AG04450 (cell line): ENCODE measurements at regions not wholly inside any gene's neighbourhood (a gene's known extent, or its start where the extent isn't known, plus 50 kb on each side); places are given as distances from the start of the nearest gene placed in this dataset.

Experiments used
- CTCF ChIA-PET: fragments of 300-600, 350-600 bp; formaldehyde crosslinking; extraction: SDS; loops from one replicate; lab custom pipeline; 2022; ENCODE audit warnings: antibody characterized with exemption, inconsistent platforms; lab: Charles Lee
- POLR2A ChIA-PET: fragments of 350-600 bp; formaldehyde crosslinking; extraction: SDS; loops from one replicate; lab custom pipeline; 2021; ENCODE audit warnings: antibody characterized with exemption, inconsistent platforms; lab: Yijun Ruan, JAX
- DNase-seq: peaks from one replicate; pipeline ENCODE4 v3.0.0-alpha.2; 2011; ENCODE audit warnings: low read depth, low spot score
- H3K27ac ChIP-seq: one replicate; pipeline ENCODE4 v1.5.1; 2012; ENCODE audit warnings: low read depth, low read length, control low read depth
- H3K27me3 ChIP-seq: one replicate; pipeline ENCODE4 v1.6.0; 2012; ENCODE audit warnings: low read length; ENCODE audit not compliant: control insufficient read depth, insufficient read depth
- H3K4me3 ChIP-seq: 2 replicates; pipeline ENCODE4 v1.5.1; 2011; ENCODE audit warnings: mild to moderate bottlenecking, low read depth, low read length, control low read depth
- H3K9me3 ChIP-seq: 2 replicates; pipeline ENCODE4 v1.5.1; 2012; ENCODE audit warnings: low read length; ENCODE audit not compliant: control insufficient read depth, insufficient read depth
- TF ChIP-seq, protein P1 (sequence below): IDR thresholded peaks from 2 replicates; pipeline ENCODE4 v1.5.1; 2011; ENCODE audit warnings: low read depth, low read length, control low read depth, inconsistent platforms

GRCh38 chr2:60354713-60355112 is 198.7 kb downstream of the BCL11A start:
- H3K27me3 ChIP-seq: peaks cover 12% of the 10 kb centered on the region
- H3K9me3 ChIP-seq: no peaks in the 10 kb centered on the region
- CTCF ChIA-PET: no interaction called here
- no peak overlapping the region for H3K4me3 ChIP-seq
- no peak for DNase-seq
- no peak overlapping the region for H3K27ac ChIP-seq
- TF ChIP-seq, protein P1, sequence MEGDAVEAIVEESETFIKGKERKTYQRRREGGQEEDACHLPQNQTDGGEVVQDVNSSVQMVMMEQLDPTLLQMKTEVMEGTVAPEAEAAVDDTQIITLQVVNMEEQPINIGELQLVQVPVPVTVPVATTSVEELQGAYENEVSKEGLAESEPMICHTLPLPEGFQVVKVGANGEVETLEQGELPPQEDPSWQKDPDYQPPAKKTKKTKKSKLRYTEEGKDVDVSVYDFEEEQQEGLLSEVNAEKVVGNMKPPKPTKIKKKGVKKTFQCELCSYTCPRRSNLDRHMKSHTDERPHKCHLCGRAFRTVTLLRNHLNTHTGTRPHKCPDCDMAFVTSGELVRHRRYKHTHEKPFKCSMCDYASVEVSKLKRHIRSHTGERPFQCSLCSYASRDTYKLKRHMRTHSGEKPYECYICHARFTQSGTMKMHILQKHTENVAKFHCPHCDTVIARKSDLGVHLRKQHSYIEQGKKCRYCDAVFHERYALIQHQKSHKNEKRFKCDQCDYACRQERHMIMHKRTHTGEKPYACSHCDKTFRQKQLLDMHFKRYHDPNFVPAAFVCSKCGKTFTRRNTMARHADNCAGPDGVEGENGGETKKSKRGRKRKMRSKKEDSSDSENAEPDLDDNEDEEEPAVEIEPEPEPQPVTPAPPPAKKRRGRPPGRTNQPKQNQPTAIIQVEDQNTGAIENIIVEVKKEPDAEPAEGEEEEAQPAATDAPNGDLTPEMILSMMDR: no peak
- POLR2A ChIA-PET: no interaction called here

GRCh38 chr2:60353863-60354262 is 199.6 kb downstream of the BCL11A start:
- TF ChIP-seq, protein P1: no peak
- H3K27ac ChIP-seq: no peak overlapping the region
- DNase-seq: no peak
- CTCF ChIA-PET: no interaction called here
- H3K4me3 ChIP-seq: no peak overlapping the region
- H3K27me3 ChIP-seq: peaks cover 12% of the 10 kb centered on the region
- no peaks in the 10 kb centered on the region for H3K9me3 ChIP-seq
- POLR2A ChIA-PET: interaction anchor here (0.5 kb wide), 1 partner anchor 170 kb away, joined by 3 read pairs; no protein-coding TSS in a partner anchor

DNA sequence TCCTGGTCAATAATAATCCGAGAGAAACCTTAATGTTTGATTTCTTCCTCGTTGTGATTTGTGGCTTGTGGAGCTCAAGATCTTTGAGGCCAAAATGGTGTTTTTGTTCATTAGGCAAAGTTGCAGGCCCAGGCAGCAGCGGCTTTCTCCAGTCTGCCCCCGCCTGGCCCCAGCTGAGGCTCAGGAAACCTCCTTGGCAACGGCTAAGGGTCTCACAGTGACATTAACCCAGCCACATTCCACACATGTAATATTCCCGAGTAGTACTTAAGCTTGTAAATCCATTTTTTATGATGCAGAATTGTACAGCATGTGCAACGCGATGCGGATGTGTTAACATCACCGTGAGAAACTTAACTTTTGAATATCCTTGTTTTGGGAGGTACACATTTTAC is 200.1 kb downstream of the BCL11A start:
- Histone ChIP-seq H3K27me3 (peaks cover 12% of the 10 kb centered on the region), H3K4me3 (no peak overlapping the region), H3K9me3 (no peaks in the 10 kb centered on the region), H3K27ac (no peak overlapping the region)
- no peak for DNase-seq
- TF ChIP-seq, protein P1: no peak
- CTCF ChIA-PET: interaction anchor here (0.5 kb wide), 1 partner anchor 137 kb away, joined by 5 read pairs; no protein-coding TSS in a partner anchor
- POLR2A ChIA-PET: interaction anchor here (0.5 kb wide), 1 partner anchor 170 kb away, joined by 3 read pairs; no protein-coding TSS in a partner anchor

DNA sequence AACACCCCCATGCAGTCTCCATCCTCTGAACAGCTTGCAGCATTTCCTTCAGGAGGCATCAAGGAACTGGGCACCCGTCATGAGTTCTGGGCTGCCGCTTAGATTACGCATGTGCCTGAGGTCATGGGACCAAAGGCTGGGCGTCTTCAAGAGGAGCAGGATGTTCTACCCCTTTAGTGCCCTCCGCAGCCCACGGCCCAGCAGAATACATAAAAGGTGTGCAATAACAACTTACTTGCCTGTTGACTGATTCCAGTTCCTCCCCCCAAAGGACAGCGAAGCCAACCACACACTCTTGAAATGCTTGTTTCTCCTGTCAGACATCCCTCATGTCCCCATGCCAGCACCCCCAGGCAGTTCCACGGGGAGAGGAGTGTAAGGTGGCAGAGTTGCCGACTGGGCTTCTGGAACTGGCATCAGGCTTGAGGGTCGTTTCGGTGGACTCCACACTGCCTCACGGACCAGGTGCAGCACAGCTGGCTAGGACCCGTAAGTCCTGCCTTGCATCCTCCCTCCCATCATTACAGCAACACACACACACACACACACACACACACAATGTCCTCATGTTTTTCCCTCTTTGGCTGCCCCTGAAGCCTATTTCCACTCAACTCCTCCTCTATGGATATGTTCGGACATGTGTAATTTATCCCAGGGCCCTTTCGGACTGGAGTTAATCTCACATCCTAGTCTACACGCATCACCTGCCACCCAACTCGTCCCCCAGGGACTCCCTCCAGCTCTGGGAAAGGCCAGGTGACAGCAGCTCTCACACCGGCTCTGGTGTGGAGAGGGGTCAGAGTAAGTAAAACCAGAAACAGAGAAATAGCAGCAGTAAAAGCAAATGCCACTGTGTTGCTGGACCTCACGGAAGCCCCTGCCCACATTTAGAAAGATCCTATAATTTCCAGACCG is 200.7 kb downstream of the BCL11A start:
- Histone ChIP-seq H3K4me3 (no peak overlapping the region), H3K27ac (no peak overlapping the region), H3K27me3 (peaks cover 12% of the 10 kb centered on the region), H3K9me3 (no peaks in the 10 kb centered on the region)
- no peak for DNase-seq
- CTCF ChIA-PET: interaction anchor here (0.5 kb wide), 1 partner anchor 136 kb away, joined by 5 read pairs; no protein-coding TSS in a partner anchor
- POLR2A ChIA-PET: no interaction called here
- TF ChIP-seq, protein P1: no peak

- POLR2A ChIA-PET: no interaction called here
- H3K27me3 ChIP-seq: peaks cover 12% of the 10 kb centered on the region
- no peaks in the 10 kb centered on the region for H3K9me3 ChIP-seq
- no peak overlapping the region for H3K4me3 ChIP-seq
- CTCF ChIA-PET: no interaction called here
- TF ChIP-seq, protein P1: no peak
- no peak for DNase-seq
- H3K27ac ChIP-seq: no peak overlapping the region
Observed at GRCh38 chr2:60351802-60352201, 201.7 kb downstream of the BCL11A start.
